H1 (cell line): ENCODE measurements at regions not wholly inside any gene's neighbourhood (a gene's known extent, or its start where the extent isn't known, plus 50 kb on each side); places are given as distances from the start of the nearest gene placed in this dataset.

Experiments used
- CTCF ChIA-PET: fragments of 300-600 bp; sonication (Branson Sonifier 250); formaldehyde crosslinking; loops from one replicate; lab custom pipeline; 2021; ENCODE audit not compliant: partially characterized antibody; lab: Charles Lee
- POLR2A ChIA-PET: fragments of 300-600 bp; sonication (Branson Sonifier 250); formaldehyde crosslinking; loops from one replicate; lab custom pipeline; 2021; ENCODE audit warnings: inconsistent platforms; ENCODE audit not compliant: partially characterized antibody; lab: Charles Lee
- DNase-seq, 2 experiments: peaks; one replicate each; pipeline versions ENCODE4 v3.0.0 to v3.0.0-alpha.2; 2010 to 2022; ENCODE audit warnings: low spot score in 2 of 2, low read depth in 1 of 2, mixed read lengths in 1 of 2
- FAIRE-seq: peaks from 2 replicates; lab custom pipeline; 2011; peaks lifted over from hg19 to GRCh38; lab: Jason Lieb, UNC
- H2AFZ ChIP-seq: 2 replicates; pipeline ENCODE4 v1.8.1; 2012; ENCODE audit warnings: low read length, inconsistent platforms
- H2AK5ac ChIP-seq: 2 replicates; pipeline ENCODE4 v1.6.1; 2013; ENCODE audit warnings: low read depth, low read length
- H2BK120ac ChIP-seq: replicated peaks from 2 replicates; pipeline ENCODE3; 2013; ENCODE audit warnings: low read depth, low read length, inconsistent platforms
- H2BK12ac ChIP-seq: 2 replicates; pipeline ENCODE4 v1.6.1; 2013; ENCODE audit warnings: low read depth, low read length
- H2BK15ac ChIP-seq: 2 replicates; pipeline ENCODE4 v1.6.1; 2013; ENCODE audit warnings: low read length
- H2BK20ac ChIP-seq: 2 replicates; pipeline ENCODE4 v1.6.1; 2013; ENCODE audit warnings: low read length
- H2BK5ac ChIP-seq: 2 replicates; pipeline ENCODE4 v1.6.1; 2013; ENCODE audit warnings: low read depth, low read length
- H3K14ac ChIP-seq: 2 replicates; pipeline ENCODE4 v1.6.1; 2013; ENCODE audit warnings: inconsistent platforms; ENCODE audit not compliant: insufficient read length
- H3K18ac ChIP-seq: 2 replicates; pipeline ENCODE4 v1.6.1; 2013; ENCODE audit warnings: low read length; ENCODE audit errors: extremely low read depth
- H3K23ac ChIP-seq: 2 replicates; pipeline ENCODE4 v1.6.1; 2013; ENCODE audit warnings: inconsistent platforms; ENCODE audit not compliant: insufficient read length
- H3K23me2 ChIP-seq: 2 replicates; pipeline ENCODE4 v1.6.1; 2013; ENCODE audit warnings: low read depth, low read length
- H3K27ac ChIP-seq: 2 replicates; pipeline ENCODE4 v1.6.1; 2011; ENCODE audit warnings: low read depth, low read length, inconsistent platforms
- H3K27me3 ChIP-seq, 4 experiments: replicated peaks in 1 of 4; 1 replicate in 1 of 4; 2 replicates in 3 of 4; pipeline versions ENCODE4 v1.6.1 to v1.8.1; 2011 to 2013; ENCODE audit warnings: low read length in 3 of 4, mild to moderate bottlenecking in 3 of 4, inconsistent platforms in 2 of 4, mixed read lengths in 2 of 4, moderate library complexity in 1 of 4; ENCODE audit not compliant: control insufficient read depth in 3 of 4, insufficient read depth in 3 of 4; ENCODE audit errors: extremely low read depth in 1 of 4
- H3K36me3 ChIP-seq, 4 experiments: 2 replicates each; pipeline versions ENCODE4 v1.6.1 to v1.8.1; 2011 to 2013; ENCODE audit warnings: mild to moderate bottlenecking in 4 of 4, low read length in 3 of 4, moderate library complexity in 2 of 4, control low read depth in 1 of 4, inconsistent platforms in 1 of 4; ENCODE audit not compliant: insufficient read depth in 4 of 4, control insufficient read depth in 2 of 4
- H3K4ac ChIP-seq: replicated peaks from 2 replicates; pipeline ENCODE3; 2013; ENCODE audit warnings: low read length, low read depth, mixed read lengths, inconsistent platforms; ENCODE audit not compliant: insufficient read length
- H3K4me1 ChIP-seq, 4 experiments: replicated peaks in 1 of 4; 1 replicate in 1 of 4; 2 replicates in 3 of 4; pipeline versions ENCODE4 v1.6.1 to v1.8.1; 2011 to 2013; ENCODE audit warnings: low read length in 3 of 4, inconsistent platforms in 2 of 4, mixed read lengths in 1 of 4; ENCODE audit not compliant: insufficient read depth in 4 of 4, control insufficient read depth in 3 of 4
- H3K4me2 ChIP-seq, 2 experiments: 2 replicates each; pipeline versions ENCODE4 v1.6.1 to v1.8.1; 2011 to 2013; ENCODE audit warnings: low read depth in 2 of 2, low read length in 2 of 2, control low read depth in 1 of 2, inconsistent platforms in 1 of 2, mild to moderate bottlenecking in 1 of 2; ENCODE audit not compliant: insufficient read depth in 1 of 2
- H3K4me3 ChIP-seq, 4 experiments: fragments of 200-600, 300-600 bp in 1 of 4; sonication (generic), shearing (Covaris generic), sonication (Bioruptor Twin) in 1 of 4; 2 replicates each; pipeline versions ENCODE4 v1.5.1 to v1.8.1; 2011 to 2016; ENCODE audit warnings: low read length in 4 of 4, low read depth in 3 of 4, control low read depth in 2 of 4, inconsistent platforms in 2 of 4, mild to moderate bottlenecking in 2 of 4, mixed read lengths in 1 of 4, moderate library complexity in 1 of 4; ENCODE audit not compliant: insufficient read depth in 2 of 4; ENCODE audit errors: extremely low read depth in 1 of 4
- H3K56ac ChIP-seq: replicated peaks from 2 replicates; pipeline ENCODE3; 2013; ENCODE audit warnings: low read depth, mild to moderate bottlenecking, mixed read lengths, low read length, inconsistent platforms; ENCODE audit not compliant: insufficient read length
- H3K79me1 ChIP-seq: 2 replicates; pipeline ENCODE4 v1.6.1; 2013; ENCODE audit warnings: low read depth, low read length, control low read depth
- H3K79me2 ChIP-seq, 2 experiments: 2 replicates each; pipeline versions ENCODE4 v1.6.1 to v1.8.1; 2012 to 2013; ENCODE audit warnings: low read length in 2 of 2, mild to moderate bottlenecking in 2 of 2, inconsistent platforms in 1 of 2; ENCODE audit not compliant: insufficient read depth in 2 of 2, control insufficient read depth in 1 of 2
- H3K9ac ChIP-seq, 4 experiments: replicated peaks in 1 of 4; 1 replicate in 1 of 4; 2 replicates in 3 of 4; pipeline versions ENCODE4 v1.6.1 to v1.8.1; 2011 to 2013; ENCODE audit warnings: low read depth in 3 of 4, low read length in 3 of 4, control low read depth in 2 of 4, mild to moderate bottlenecking in 2 of 4, moderate library complexity in 2 of 4, inconsistent platforms in 1 of 4; ENCODE audit errors: extremely low read depth in 1 of 4
- H3K9me3 ChIP-seq, 2 experiments: 2 replicates each; pipeline versions ENCODE4 v1.6.1 to v1.8.1; 2012 to 2013; ENCODE audit warnings: mild to moderate bottlenecking in 2 of 2, moderate library complexity in 2 of 2, control low read depth in 1 of 2, inconsistent platforms in 1 of 2, low read depth in 1 of 2, low read length in 1 of 2, mixed read lengths in 1 of 2; ENCODE audit not compliant: insufficient read depth in 2 of 2
- H4K20me1 ChIP-seq, 2 experiments: replicated peaks in 1 of 2; 2 replicates each; pipeline versions ENCODE3 to v1.8.1; 2011 to 2013; ENCODE audit warnings: inconsistent platforms in 2 of 2, low read length in 2 of 2, mild to moderate bottlenecking in 1 of 2; ENCODE audit not compliant: insufficient read depth in 2 of 2, control insufficient read depth in 1 of 2
- H4K5ac ChIP-seq: 2 replicates; pipeline ENCODE4 v1.6.1; 2013; ENCODE audit warnings: low read length, low read depth, mixed read lengths, inconsistent platforms; ENCODE audit not compliant: insufficient read length
- H4K8ac ChIP-seq: 2 replicates; pipeline ENCODE4 v1.8.0; 2013; ENCODE audit warnings: mild to moderate bottlenecking, moderate library complexity, low read length, inconsistent platforms; ENCODE audit not compliant: insufficient read depth; ENCODE audit errors: extremely low read depth
- H4K91ac ChIP-seq: replicated peaks from 2 replicates; pipeline ENCODE3; 2013; ENCODE audit warnings: low read length, mixed read lengths, inconsistent platforms; ENCODE audit not compliant: insufficient read length
- WGBS, 2 experiments: shearing (Covaris generic) in 1 of 2; methylation state at CpG; one replicate each; pipeline versions ENCODE4 v1.1.6 to v1.1.7; 2013 to 2015; ENCODE audit warnings: low lambda C conversion rate in 2 of 2, mixed read lengths in 2 of 2, inconsistent platforms in 1 of 2, low coverage in 1 of 2, missing lambda C conversion rate in 1 of 2; ENCODE audit not compliant: insufficient replicate concordance in 2 of 2, insufficient coverage in 1 of 2, insufficient read length in 1 of 2; ENCODE audit errors: extremely low coverage in 1 of 2, missing lambda C conversion rate in 1 of 2; 5-methylcytosine and 5-hydroxymethylcytosine counted together
- TF ChIP-seq, protein P1 (sequence below): IDR thresholded peaks from 2 replicates; pipeline ENCODE4 v1.6.1; 2012; ENCODE audit warnings: inconsistent platforms

DNA sequence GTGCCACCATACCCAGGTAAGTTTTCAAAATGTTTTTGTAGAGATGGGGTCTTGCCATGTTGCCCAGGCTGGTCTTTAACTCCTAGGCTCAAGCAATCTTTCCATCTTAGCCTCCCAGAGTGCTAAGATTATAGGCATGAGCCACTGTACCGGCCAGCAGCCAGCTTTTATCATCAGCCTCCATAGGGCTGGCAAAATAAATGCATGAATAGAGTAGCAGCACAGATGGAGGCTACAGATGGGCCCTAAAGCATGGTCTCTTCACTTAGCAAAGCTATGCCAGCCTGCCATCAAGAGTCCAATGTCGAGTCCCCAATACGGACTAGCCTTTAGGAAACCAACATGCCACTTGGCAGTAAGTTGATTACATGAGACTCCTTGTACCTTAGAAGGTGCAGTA lies 63.8 kb downstream of the CNTN3 start:
- H3K14ac ChIP-seq = no peak overlapping the region
- CTCF ChIA-PET = interaction anchor here (1.3 kb wide), 1 partner anchor 11 kb away, joined by 3 read pairs; no protein-coding TSS in a partner anchor

More for the DNA sequence above, 63.8 kb downstream of the CNTN3 start:
- H3K27ac ChIP-seq = no peak overlapping the region
- no peak overlapping the region for H3K4me2 ChIP-seq
- H2AFZ ChIP-seq = no peak overlapping the region
- H3K23me2 ChIP-seq = no peaks in the 10 kb centered on the region
- no peak overlapping the region for H3K9ac ChIP-seq
- no peak overlapping the region for H2BK20ac ChIP-seq
- H2AK5ac ChIP-seq = no peak overlapping the region
- FAIRE-seq = no peak
- no peak overlapping the region for H2BK5ac ChIP-seq
- no peak overlapping the region for H3K4me3 ChIP-seq
- H3K18ac ChIP-seq = no peak overlapping the region
- H4K91ac ChIP-seq = no peak overlapping the region
- no peaks in the 10 kb centered on the region for H3K36me3 ChIP-seq
- H2BK15ac ChIP-seq = no peak overlapping the region
- no peak overlapping the region for H4K5ac ChIP-seq
- H3K4ac ChIP-seq = no peak overlapping the region
- H3K4me1 ChIP-seq = no peaks in the 10 kb centered on the region
- no peak overlapping the region for H3K56ac ChIP-seq
- 98% methylated on average over 3 of the region's 3 CpGs; no CpG with 5 or more reads in 1 of the 2 experiments for WGBS, 2 experiments
- H3K9me3 ChIP-seq = no peaks in the 10 kb centered on the region
- TF ChIP-seq, protein P1, sequence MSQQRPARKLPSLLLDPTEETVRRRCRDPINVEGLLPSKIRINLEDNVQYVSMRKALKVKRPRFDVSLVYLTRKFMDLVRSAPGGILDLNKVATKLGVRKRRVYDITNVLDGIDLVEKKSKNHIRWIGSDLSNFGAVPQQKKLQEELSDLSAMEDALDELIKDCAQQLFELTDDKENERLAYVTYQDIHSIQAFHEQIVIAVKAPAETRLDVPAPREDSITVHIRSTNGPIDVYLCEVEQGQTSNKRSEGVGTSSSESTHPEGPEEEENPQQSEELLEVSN = no peak
- TF ChIP-seq, all 59 proteins: peak for 0
- H4K20me1 ChIP-seq = no peaks in the 10 kb centered on the region
- DNase-seq = no peak
- H2BK120ac ChIP-seq = no peak overlapping the region
- POLR2A ChIA-PET = no interaction called here
- no peaks in the 10 kb centered on the region for H3K79me2 ChIP-seq
- H4K8ac ChIP-seq = no peak overlapping the region
- no peak overlapping the region for H2BK12ac ChIP-seq
- H3K23ac ChIP-seq = no peak overlapping the region
- no peaks in the 10 kb centered on the region for H3K27me3 ChIP-seq
- H3K79me1 ChIP-seq = no peaks in the 10 kb centered on the region
